OCI-LY3 (cell line): ENCODE measurements at regions not wholly inside any gene's neighbourhood (a gene's known extent, or its start where the extent isn't known, plus 50 kb on each side); places are given as distances from the start of the nearest gene placed in this dataset.

Source experiments
- EZH2phosphoT487 ChIP-seq: fragments of 200-600 bp; shearing (Covaris generic); IDR thresholded peaks from 2 replicates; pipeline ENCODE4 v1.6.1; 2018; ENCODE audit warnings: antibody characterized with exemption, mixed run types, low read depth
- TF ChIP-seq, protein P1 (sequence below): fragments of 200-600, 300-600 bp; sonication (generic); IDR thresholded peaks from 2 replicates; pipeline ENCODE4 v1.5.1; 2014; ENCODE audit warnings: antibody characterized with exemption, low read length, low read depth

DNA sequence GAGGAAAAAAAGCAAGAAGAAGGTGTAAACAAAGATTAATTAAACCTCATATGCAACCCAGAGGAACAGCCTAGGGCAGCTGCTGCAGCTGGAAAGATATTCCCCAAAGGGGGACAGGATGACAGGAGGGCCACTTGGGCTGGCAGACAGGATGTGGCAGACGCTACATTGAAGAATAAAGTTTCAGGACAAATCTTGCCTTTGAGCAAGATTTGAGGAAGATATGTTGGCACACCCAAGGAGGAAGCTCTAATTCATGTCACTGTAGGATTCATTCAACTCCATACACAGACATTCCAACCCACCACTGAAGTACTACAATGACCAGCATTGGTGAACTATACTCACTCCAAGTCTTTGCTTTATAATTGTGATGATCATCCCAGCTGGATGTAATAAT is 504.0 kb downstream of the SHQ1 start:
- TF ChIP-seq, protein P1, sequence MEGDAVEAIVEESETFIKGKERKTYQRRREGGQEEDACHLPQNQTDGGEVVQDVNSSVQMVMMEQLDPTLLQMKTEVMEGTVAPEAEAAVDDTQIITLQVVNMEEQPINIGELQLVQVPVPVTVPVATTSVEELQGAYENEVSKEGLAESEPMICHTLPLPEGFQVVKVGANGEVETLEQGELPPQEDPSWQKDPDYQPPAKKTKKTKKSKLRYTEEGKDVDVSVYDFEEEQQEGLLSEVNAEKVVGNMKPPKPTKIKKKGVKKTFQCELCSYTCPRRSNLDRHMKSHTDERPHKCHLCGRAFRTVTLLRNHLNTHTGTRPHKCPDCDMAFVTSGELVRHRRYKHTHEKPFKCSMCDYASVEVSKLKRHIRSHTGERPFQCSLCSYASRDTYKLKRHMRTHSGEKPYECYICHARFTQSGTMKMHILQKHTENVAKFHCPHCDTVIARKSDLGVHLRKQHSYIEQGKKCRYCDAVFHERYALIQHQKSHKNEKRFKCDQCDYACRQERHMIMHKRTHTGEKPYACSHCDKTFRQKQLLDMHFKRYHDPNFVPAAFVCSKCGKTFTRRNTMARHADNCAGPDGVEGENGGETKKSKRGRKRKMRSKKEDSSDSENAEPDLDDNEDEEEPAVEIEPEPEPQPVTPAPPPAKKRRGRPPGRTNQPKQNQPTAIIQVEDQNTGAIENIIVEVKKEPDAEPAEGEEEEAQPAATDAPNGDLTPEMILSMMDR = no peak
- no peak for TF ChIP-seq EZH2phosphoT487
